Retinal pigment epithelial cell (primary cell): ENCODE measurements at regions not wholly inside any gene's neighbourhood (a gene's known extent, or its start where the extent isn't known, plus 50 kb on each side); places are given as distances from the start of the nearest gene placed in this dataset.

ENCODE experiments used
- DNase-seq: peaks from one replicate; pipeline ENCODE4 v3.0.0-alpha.2; 2010; ENCODE audit warnings: low read depth
- H3K4me3 ChIP-seq: 2 replicates; pipeline ENCODE4 v1.5.1; 2011; ENCODE audit warnings: mild to moderate bottlenecking, low read length, control low read depth, moderate library complexity
- TF ChIP-seq, protein P1 (sequence below): conservative IDR thresholded peaks from 2 replicates; pipeline ENCODE4 v1.5.1; 2011; ENCODE audit warnings: low read depth, low read length, control low read depth, inconsistent platforms

DNA sequence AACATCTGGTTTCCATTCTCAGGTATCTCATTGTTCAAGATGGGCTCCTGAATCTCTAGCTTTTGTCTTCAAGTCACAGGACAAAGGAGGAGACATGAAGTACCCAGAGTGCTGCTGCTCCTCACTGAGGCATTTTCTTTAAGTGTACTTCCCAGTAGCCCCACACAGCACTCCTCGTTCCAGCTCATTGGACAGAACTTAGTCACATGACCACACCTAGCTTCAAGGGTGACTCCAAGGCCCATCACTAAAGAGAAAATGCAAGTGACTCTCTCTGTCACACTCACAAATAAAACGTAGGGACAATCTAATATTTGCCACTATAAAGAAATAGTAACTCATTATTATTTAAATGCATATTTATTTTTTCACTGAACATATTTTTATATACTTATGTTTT is 58.3 kb upstream of the NEUROD6 start:
- H3K4me3 ChIP-seq: no peak overlapping the region
- TF ChIP-seq, protein P1, sequence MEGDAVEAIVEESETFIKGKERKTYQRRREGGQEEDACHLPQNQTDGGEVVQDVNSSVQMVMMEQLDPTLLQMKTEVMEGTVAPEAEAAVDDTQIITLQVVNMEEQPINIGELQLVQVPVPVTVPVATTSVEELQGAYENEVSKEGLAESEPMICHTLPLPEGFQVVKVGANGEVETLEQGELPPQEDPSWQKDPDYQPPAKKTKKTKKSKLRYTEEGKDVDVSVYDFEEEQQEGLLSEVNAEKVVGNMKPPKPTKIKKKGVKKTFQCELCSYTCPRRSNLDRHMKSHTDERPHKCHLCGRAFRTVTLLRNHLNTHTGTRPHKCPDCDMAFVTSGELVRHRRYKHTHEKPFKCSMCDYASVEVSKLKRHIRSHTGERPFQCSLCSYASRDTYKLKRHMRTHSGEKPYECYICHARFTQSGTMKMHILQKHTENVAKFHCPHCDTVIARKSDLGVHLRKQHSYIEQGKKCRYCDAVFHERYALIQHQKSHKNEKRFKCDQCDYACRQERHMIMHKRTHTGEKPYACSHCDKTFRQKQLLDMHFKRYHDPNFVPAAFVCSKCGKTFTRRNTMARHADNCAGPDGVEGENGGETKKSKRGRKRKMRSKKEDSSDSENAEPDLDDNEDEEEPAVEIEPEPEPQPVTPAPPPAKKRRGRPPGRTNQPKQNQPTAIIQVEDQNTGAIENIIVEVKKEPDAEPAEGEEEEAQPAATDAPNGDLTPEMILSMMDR: no peak
- no peak for DNase-seq

DNA sequence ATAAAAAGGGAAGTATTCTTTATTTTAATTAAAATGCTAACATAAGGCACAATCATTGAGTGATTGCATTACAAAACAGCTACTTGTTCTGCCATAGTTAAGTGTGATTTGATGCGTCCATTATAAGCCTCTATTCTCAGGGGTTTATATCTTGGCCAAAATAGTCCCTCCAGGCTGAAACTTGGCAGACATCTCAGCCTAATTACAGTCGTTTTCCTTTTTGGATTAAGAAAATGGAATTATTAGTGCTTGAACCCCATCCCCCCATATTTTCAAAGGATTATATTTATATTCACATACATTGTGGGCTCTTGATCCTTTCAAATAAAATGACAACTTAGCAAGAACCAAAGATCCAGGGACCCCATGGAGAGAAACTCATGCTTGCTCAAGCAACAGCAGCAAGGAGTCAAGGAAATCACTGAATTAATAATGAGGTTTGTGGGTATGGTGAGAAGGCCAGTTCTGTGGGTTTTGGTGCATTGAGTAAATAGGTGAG is 66.7 kb upstream of the NEUROD6 start:
- TF ChIP-seq, protein P1: no peak
- H3K4me3 ChIP-seq: no peak overlapping the region
- DNase-seq: peak; percentile 27

DNA sequence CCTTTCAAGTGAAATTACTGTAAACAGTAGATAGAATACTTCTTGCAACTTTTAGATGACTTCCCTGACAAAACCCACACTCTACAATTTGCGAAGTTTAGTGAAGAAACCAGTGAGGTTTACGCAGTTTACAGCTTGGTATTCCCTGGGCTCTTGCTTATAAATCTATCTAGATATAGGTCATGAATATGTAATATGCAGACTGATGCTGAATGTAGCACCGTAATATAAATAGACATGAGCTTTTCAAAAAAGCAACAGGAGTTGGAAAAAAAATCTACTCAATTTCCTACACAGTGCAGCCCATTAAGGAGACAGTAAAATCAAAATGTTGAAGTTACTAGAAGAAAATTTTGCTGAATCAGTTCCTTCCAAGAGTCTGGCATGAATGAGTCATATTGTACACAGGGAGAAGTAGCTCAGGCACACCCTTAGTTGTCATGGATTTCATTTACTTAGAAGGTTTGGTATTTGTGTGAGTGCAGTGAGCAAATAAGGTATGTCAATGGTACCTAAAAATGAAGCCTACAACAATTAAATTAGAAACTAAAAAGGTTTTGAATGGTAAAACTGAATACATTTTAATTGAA is 67.7 kb upstream of the NEUROD6 start:
- TF ChIP-seq, protein P1: no peak
- no peak overlapping the region for H3K4me3 ChIP-seq
- DNase-seq: peak; percentile 70

DNA sequence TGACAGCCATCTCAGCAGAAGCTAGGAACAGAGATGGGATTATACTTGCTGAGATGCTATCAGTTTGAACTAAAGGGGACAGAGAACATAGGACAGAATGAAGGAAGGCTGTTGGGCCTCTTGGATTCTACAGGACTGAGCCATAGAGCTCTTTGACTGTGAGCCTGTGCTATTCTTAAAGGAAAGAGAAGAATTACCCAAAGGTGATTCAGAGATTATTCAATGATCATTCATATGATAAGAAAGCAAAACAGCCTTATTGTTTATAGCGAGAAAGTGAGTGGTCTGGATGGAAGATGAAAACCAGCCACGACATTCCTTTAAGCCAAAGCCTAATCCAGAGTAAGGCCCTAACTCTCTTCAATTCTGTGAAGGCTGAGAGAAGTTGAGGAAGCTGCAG is 69.7 kb upstream of the NEUROD6 start:
- TF ChIP-seq, protein P1: no peak
- no peak overlapping the region for H3K4me3 ChIP-seq
- no peak for DNase-seq

DNA sequence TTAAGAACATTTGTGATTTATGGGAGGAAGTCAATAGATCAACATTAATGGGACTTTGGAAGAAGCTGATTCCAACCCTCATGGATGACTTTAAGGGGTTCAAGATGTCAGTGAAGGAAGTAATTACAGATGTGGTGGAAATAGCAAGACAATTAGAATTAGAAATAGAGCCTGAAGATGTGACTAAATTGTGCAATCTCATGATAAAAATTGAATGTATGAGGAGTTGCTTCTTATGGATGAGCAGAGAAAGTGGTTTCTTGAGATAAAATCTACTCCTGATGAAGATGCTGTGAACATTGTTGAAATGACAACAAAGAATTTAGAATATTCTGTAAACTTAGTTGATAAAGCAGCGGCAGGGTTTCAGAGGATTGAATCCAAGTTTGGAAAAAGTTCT is 70.9 kb upstream of the NEUROD6 start:
- no peak overlapping the region for H3K4me3 ChIP-seq
- DNase-seq: no peak
- TF ChIP-seq, protein P1: no peak

DNA sequence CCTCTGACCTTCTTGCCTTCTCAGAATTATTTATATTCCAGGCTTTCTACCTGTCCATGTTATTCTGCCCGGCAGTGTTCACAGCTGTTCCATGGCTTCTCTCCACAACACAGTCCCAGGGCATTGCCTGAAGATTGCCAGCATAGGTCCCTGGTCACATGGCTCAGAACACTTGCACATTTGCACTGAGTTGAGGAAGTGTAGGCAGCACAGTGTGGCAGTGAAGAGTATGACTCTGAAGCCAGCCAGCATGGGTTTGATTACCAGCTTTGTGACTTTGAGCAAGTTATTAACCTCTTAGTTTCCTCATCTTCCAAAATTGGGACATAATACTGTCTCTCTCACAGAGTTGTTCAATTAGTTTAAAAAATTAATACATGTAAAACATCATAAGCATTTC is 73.2 kb upstream of the NEUROD6 start:
- DNase-seq: no peak
- H3K4me3 ChIP-seq: no peak overlapping the region
- TF ChIP-seq, protein P1: no peak

DNA sequence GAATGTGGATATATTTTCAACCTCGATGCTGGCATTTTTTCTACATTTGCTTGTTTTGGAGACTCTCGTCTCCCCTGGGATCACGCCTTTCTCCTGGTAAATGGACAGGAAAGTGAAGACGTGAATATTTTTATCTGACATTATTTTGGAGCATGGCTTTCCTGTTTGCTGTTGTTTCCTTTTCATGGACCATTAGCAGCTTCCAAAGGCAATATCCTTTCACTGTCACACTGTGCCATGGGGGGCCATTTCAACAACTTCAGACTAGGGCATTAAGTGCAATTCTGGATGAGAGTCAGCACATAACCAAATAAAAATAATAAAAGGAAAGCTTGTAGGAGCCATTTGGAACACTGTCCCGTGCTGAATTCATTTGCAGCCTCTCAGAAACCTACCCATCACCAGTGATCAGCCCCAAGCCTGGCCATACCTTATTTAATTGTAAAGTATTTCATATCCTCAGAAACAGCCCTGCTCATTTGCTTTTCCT is 75.9 kb upstream of the NEUROD6 start:
- no peak for DNase-seq
- TF ChIP-seq, protein P1: no peak
- no peak overlapping the region for H3K4me3 ChIP-seq
